NCI-H1092 (cell line): ENCODE measurements at regions not wholly inside any gene's neighbourhood (a gene's known extent, or its start where the extent isn't known, plus 50 kb on each side); places are given as distances from the start of the nearest gene placed in this dataset.
"Not testable (repeated sequence)": the region's sequence is repeated elsewhere in the genome, so short reads cannot be mapped to it uniquely, and the experiment has no call there.

ENCODE experiments used
- DNase-seq: peaks from one replicate; lab custom pipeline; 2025; lab: John Stamatoyannopoulos, UW

DNA sequence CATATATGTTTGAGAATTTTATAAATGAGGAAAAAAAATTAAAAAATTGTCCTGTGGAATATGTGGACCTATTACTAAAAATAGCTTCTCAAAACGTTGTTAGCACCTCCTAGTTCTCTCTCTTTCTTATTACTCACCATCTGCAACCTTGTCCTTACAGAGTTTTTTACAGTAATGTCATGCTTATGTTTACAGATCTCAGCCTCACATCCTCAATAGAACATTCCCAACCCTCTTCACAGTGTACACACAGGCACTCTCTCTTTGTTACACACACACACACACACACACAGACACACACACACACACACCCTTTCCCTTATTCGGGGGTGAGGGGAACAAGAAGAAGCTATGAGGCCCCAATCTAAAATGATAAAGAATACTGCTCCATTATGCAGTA is 197.7 kb downstream of the SLITRK6 start:
- DNase-seq: no peak

DNA sequence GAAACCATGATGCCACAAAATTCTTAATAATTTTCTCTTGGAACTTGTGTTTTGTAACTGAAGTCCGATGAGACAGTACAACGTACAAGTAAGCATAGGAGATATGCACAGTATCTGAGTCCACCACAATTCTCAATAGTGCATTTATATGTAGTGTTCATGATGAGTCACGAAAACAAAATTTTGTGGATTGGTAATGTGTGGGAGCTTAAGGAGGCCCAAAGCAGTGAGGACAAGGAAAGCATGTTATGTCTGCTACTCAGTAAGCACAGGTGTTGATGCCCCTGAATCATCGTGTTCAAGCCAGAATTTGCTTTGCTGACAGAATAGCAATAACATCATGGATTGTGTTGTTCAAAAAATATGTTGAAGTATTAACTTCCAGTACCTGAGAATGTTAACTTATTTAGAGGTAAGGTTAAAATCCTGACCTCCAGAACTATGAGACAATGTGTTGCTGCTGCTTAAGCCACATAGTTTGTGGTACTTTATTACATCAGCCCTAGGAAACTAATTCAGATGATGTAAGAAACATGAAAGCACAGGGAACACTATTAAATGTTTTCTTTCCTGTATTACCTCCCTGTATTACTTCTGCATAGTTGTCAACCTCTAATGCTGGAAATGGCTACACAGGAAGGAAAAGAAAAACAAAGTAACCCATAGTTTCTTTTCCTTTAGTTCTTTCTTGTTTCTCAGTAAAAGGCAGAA is 201.3 kb downstream of the SLITRK6 start:
- DNase-seq: no peak

DNA sequence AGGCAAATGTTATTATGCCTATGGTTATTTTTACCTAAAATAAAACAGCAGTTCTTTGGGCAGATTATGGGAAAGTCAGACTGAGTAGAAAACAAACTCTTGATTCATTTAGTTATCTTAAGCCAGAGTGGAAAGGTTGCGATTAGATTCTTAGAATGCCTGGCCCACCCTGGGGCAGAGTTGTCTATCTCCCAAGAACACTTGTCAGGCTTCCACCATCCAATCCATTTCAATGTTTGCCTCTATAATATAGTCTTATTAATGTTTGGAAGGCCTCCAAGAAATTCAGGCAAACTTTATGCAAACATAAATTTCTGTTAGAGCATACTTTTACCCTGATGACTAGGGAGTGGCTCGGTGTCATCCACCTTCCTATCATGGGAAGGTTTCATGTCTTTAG is 207.0 kb downstream of the SLITRK6 start:
- DNase-seq: no peak

DNA sequence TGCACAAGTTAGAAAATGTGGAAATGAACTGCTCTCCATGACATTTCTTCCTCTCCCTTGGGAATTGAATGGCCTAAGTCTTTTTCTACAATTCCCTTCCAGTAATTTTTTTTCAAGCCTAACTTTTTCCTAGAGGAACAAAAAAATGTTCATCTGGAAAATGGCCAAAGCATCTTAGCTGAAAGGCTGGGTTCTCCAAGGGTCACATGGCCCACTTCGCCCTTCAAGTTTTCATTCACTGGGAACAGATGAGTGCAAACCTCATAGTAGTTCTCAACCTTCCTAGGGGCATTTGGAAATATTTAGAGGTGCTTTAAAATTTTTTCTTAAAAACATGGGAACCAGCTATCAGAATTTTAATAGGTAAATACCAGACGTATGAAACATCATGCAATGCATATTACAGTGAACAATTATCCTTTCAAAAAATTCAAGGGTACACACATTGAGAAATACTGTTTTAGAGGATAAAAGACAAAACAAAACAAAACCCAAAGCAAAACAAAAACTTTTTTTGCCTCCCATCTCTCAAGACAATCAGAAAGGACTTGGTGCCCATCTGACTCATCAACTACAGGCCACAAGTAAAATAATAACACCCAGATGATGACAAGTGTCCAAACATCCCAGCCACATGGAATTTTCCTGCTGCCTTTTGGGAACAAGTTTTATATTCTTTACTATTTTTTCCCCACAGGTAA is 208.8 kb downstream of the SLITRK6 start:
- DNase-seq: no peak

DNA sequence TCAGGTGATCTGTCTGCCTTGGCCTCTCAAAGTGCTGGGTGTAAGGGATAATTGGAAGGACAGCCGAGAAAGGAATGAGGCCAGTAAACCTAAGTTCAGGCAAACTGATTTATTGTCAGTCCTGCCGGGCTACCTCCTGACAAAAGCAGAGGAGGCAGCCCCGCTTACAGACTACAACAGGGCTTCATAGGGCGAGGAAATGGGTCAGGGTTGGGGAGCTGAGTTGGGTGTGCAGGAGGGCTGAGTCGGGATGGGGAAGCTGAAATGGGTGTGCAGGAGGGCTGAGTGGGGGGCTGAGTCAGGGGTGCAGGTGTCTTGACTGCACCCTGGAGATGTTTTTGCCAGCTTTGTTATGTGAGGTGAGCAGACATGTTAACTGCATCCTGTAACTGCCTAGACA is 210.2 kb downstream of the SLITRK6 start:
- no peak for DNase-seq

DNA sequence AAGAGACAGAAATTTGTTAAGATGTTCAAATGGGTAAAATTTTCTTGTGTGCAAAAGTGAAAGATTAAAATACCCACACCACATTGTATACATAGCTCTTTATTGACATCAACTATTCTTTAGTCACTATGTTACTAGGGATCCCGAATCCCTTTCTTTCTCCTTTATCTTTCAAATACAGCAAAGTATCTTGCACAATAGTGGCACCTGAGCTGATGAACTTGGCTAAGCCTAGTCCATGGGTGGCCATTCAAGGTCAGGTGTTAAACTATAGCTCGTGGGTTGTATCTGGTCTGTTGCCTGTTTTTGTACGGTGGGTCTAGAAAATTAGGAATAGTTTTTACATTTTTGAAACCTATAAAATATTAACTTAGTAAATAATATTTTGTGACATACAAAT is 210.9 kb downstream of the SLITRK6 start:
- no peak for DNase-seq

DNA sequence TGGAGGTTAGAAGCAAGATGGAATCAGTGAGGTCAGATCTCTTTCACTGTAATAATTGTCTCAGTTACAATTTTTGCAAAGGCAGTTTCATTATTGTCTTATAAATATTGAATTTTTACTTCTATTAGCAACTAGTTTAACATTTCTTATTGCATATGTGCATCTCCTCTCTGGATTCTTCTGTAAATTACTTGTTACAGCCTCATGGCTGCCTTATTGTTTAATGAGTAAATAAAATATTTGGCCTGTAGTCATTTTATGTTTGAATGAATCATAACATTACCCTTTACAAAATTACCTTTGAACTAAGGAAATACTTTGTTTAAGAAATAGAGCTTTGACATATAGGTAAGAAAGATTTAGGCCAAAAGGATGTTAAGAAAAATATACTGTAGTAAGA is 212.4 kb downstream of the SLITRK6 start:
- DNase-seq: no peak

DNA sequence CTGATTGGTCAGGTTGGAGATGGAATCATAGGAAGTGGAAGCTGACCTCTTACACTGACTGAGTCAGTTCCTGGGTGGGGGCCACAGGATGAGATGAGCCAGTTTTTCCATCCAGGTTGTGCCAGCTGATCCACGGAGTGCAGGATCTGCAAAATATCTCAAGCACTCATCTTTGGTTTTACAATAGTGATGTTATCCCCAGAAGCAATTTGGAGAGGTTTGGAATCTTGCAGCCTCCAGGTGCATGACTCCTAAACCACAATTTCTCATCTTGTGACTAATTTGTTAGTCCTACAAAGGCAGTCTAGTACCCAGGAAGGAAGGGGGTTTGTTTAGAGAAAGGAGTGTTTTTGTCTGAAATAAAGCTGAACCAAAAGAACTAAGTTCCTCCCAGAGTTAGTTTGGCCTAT is 212.8 kb downstream of the SLITRK6 start:
- no peak for DNase-seq

DNA sequence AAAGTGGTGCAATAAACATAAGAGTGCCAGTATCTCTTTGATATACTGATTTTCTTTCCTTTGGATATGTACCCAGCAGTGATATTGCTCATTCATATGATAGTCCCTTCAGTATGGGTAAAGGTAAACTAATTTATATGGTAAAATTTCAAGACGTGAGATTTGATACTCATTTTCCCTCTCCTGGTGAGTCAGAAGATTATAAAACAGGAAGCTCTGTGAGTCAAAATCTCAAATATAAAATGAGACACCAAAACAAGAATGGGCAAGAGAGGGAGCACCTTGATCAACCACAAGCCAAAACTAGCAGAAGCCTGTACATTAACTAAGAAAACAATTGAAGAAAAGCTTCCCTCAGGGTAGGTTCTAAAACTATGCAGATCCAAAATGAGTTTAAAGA is 216.3 kb downstream of the SLITRK6 start:
- no peak for DNase-seq

DNA sequence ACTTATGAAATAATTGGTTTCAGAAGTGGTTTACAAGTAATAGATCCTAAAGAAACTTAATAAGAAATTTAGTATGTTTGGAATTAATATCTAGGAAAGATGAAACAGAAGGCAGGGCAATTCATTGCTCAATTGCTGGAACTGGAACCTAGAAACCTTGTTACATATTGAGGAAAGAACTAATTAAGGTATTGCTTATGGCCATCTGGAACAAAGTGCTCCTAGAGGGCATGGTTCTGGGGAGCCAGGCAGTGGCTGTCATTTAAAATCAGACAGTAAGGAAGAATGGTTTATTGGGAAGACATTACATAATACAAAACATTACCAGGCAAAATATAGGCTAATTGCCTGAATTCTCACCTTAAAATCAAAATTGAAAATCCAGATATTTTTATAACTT is 224.1 kb downstream of the SLITRK6 start:
- no peak for DNase-seq

DNA sequence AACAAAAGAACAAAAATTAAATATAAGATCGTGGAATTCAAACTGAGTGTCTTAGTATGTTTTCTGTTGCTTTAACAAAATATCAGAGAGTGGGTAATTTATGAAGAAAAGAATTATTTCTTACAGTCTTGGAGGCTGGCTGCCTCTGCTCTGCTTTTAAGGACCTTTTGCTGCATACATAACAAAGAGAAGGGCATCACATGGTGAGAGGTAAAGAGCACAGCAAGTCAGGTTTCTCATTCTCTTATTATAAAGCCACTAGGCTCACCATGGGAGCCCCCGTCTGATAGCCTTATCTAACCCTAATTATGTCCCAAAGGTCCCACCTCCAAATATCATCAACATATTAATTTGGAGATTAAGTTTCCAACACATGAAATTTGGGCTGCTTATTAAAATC is 231.3 kb downstream of the SLITRK6 start:
- DNase-seq: no peak

DNA sequence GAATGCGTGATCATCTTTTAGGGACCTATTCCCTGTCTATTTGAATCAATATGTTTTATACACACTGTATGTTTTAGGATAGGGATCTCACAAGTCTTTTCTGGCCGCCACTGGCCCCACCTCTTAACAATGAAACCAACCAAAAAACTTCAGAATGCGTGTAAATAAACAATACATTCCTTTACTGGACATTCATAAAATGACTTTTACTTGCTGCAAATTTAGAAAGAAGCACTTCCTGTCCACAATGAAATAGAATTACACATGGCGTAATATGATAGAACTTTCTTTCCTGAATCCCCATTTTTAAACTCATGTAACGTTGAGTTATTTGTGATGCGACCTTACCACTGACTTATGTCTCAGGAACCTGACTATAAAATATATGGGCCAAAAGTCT is 233.6 kb downstream of the SLITRK6 start:
- no peak for DNase-seq

DNA sequence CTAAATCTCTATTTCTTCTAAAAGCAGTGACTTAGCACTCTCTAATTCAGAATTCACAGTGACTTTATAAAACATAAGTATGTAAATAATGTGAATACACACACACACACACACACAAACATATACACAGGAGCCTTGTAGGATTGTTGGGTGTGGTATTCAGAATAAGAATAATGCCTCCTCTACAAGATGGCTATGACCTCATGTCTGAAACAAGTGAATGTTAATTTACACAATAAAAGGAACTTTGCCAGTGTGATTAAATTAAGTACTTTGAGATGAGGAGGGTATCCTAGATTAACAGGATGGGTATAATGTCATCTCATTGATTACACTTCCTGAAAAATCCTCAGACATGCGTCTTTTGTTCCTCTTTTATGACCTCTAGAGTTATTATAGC is 234.6 kb downstream of the SLITRK6 start:
- no peak for DNase-seq

DNA sequence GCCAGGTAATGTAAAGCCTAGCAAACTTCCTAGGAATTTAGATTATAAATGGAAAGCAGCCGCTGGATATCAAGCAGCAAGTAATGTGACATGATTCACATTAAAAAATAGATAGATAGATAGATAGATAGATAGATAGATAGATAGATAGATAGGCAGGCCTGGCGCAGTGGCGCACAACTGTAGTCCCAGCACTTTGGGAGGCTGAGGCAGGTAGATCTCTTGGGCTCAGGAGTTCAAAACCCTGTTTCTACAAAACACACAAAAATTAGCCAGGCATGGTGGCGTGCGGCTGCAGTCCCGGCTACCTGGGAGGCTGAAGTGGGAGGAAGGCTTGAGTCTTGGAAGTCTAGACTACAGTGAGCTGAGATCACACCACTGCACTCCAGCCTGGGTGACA is 236.9 kb downstream of the SLITRK6 start:
- DNase-seq: no peak

DNA sequence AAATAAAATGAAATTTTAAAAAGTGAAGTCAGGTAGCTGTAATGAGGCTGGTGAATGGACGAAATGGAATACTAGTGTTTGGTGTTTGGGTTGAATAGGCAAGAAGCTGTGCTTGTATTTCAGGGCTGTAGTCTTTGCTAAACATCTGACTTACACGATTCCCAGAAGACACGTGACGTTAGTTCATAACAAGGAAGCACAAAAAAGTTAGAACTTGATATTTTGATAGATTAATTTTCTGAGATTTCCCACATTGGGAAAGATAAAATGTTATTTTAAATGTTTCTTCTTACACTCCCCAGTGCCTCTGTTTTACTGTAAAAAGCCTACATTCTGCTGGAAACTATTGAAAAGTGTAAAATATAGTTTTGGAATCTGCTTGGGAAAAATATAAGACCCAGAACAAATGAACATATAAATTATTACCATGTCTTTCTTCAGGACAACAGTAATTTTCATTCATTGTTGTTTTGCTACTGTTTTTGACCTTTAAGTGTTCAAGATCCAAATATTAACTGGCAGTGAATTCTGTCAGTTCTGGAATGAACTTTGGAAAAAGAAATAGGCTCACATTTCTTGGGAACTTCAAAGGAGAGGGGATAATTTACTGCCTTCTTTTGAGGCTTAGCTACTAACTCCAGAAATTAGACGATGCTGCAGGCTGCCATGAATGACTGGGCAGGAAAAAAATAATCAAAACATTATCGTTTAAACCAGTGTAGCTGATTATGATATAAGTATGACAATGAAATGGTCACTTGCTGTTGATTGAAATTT is 241.3 kb downstream of the SLITRK6 start:
- DNase-seq: no peak

DNA sequence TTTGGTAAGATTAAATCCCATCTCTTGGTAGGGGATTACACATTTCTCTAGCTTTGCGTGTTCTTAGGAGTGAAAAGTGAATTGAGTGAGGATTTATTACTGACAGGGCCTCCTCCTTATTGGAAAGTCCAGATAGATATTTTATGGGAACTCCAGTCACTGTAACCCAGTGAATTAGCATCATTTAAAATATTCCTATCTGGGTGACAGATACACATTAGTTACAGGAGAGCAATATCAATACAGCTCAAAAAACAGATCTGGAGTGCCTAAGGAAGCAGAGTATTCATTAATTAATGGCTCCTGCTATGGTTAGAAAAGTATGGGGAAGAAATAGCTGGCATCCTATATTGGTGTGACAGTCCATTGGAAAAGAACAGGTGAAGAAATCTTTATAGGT is 248.2 kb downstream of the SLITRK6 start:
- no peak for DNase-seq

DNA sequence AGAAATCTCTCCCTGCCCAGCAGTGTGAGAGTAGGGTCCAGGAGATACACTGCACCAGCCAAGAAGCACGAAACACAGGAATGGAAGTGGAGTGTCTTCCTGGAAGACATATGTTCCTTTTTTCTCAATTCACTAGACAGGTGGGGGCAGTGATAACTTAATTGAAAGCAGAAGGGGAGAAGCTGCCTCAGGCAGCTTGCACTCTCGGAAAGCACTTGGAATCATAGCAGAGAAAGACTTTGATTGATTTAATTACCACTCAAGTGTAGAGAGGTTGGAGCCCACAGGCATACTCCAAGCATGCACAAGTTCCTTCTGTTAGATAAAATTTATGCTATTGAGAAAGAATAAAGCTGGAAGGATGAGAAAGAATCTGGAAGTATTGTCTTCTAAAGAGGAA is 249.4 kb downstream of the SLITRK6 start:
- DNase-seq: no peak

DNA sequence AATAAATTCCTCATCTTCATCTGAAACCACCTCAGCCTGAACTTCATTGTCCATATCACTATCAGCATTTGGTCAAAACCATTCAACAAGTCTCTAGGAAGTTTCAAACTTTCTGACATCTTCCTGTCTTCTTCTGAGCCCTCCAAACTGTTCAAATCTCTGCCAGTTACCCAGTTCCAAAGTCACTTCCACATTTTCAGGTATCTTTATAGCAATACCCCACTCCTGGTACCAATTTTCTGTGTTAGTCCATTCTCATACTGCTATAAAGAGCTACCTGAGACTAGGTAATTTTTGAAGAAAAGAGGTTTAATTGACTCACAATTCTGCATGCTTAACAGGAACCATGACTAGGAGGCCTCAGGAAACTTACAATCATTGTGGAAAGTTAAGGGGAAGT is 250.4 kb downstream of the SLITRK6 start:
- DNase-seq: not testable (repeated sequence)

DNA sequence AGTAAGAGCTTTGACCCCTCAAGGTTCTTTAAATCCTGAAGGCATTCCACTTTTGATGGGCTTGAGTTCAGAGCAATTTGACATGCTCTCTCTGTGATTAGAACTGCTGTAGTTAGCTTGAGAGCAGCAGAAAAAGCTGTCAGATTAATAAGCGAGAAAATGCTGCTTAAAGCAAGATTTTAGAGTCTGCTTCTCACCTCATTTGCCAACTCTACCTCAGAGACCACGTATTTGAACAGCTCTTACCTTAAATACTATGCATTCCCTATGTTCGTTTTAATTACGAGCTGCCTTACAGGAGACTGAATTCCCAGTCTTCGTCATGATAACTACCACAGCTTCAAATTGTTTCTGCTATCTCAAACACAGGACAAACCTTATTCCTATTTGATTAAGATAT is 253.4 kb downstream of the SLITRK6 start:
- DNase-seq: no peak

DNA sequence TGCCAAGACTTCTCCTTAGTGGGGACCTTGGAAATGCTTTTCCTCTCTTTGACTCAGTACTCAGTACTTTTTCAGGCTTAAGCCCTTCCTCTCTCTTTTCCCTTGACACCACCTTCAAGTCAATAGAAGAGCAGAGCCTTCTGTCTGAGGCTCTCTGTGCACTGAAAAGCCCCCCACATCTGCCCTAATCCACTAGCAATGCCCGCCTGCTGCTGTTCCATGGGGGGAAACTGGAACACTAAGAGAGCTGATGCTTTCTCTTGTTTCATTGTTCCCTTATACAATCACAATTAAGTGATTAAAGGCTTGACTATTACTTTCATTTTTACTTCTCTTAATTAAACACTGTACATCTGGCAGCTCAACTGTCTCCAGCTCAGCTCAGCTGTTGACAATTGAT is 254.5 kb downstream of the SLITRK6 start:
- DNase-seq: no peak

DNA sequence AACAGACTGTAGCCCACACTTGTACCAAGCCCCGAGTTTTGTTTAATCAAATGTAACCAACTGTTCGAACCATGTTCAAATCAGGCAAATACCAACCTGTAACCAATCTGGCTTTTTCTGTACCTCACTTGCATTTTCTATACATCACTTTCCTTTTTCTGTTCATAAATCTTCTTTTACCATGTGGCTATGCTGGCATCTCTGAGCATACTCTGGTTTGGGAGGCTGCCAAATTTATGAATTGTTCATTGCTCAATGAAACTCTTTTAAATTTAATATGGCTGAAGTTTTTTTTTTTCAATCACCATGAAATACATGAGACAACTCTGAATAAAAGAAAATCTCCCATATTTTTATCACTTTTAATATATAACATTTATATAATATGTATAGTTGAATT is 256.1 kb downstream of the SLITRK6 start:
- DNase-seq: no peak

DNA sequence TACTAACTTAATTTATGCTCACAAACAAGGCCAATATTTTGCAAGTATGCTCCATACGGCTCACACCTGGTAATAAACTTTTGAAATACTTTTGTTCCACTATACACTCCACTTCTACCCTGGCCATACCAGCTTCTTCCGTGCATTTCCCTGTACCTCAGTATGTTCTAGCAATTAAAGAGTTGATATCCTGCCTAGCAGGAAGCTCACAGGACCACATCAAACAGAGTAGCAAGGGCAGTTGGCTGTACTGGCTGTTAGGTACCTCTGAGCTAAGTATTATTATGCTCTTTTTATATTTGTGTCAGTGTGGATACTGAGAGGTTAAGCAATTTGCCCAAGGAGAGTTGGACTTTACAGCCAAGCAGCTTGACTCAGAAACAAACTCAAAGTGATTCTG is 257.7 kb downstream of the SLITRK6 start:
- DNase-seq: no peak

DNA sequence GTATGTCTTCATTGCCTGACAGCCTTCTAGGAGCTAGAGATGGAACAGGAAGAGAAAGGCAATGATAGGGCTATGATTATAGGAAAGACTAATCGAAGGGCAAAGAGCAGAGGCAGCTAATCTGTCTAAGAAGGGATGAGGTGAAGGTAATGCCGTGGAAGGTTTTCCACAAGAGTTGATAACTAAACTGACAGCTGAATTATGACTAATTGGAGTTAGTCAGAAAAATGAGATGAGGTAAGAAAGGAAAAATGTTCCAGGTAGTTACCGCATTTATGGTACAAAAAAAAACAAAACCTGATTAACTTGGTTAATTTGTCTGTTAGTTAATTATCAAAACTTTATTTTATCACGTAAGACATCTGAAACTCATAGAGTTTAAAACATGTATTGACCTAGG is 260.3 kb downstream of the SLITRK6 start:
- no peak for DNase-seq
